T-cell (primary cell): ENCODE measurements at regions not wholly inside any gene's neighbourhood (a gene's known extent, or its start where the extent isn't known, plus 50 kb on each side); places are given as distances from the start of the nearest gene placed in this dataset.

ENCODE experiments used
- ATAC-seq, 4 experiments: fragments of 200-7000 bp in 3 of 4; fragments of 150-1000 bp in 1 of 4; cut with Tn5 transposase; replicated peaks in 1 of 4; 1 replicate in 3 of 4; 2 replicates in 1 of 4; pipeline ENCODE4 v1.10.0; 2021; ENCODE audit warnings: moderate library complexity in 3 of 4, mild to moderate bottlenecking in 2 of 4, moderate number of reproducible peaks in 1 of 4
- CTCF ChIA-PET, 2 donors: fragments of 300-600 bp; sonication (Branson Sonifier 250); formaldehyde crosslinking; loops; one replicate each; lab custom pipeline; 2022; ENCODE audit warnings: antibody characterized with exemption in 2 of 2; lab: Charles Lee
- POLR2A ChIA-PET, 2 donors: fragments of 300-600 bp; sonication (Branson Sonifier 250); formaldehyde crosslinking; loops; one replicate each; lab custom pipeline; 2022; ENCODE audit warnings: antibody characterized with exemption in 2 of 2; lab: Charles Lee
- DNase-seq, 35 experiments: peaks; one replicate each; pipeline versions ENCODE4 v3.0.0 to v3.0.0-alpha.2; 2013 to 2023
- H3K27ac ChIP-seq: one replicate; pipeline ENCODE4 v1.5.1; 2013; ENCODE audit warnings: low read length
- H3K27me3 ChIP-seq, 2 experiments: replicated peaks in 1 of 2; 1 replicate in 1 of 2; 2 replicates in 1 of 2; pipeline versions ENCODE4 v1.6.1 to v1.7.0; 2013; ENCODE audit warnings: low read length in 1 of 2, mixed read lengths in 1 of 2; ENCODE audit not compliant: control insufficient read depth in 2 of 2, insufficient read depth in 2 of 2; ENCODE audit errors: extremely low read depth in 1 of 2
- H3K36me3 ChIP-seq, 2 donors: 1 replicate in 1 of 2; 2 replicates in 1 of 2; pipeline versions ENCODE4 v1.6.1 to v1.7.0; 2013; ENCODE audit warnings: low read length in 1 of 2; ENCODE audit not compliant: control insufficient read depth in 2 of 2, insufficient read depth in 1 of 2; ENCODE audit errors: extremely low read depth in 1 of 2
- H3K4me1 ChIP-seq, 2 experiments: 1 replicate in 1 of 2; 2 replicates in 1 of 2; pipeline versions ENCODE4 v1.6.1 to v1.7.0; 2013; ENCODE audit warnings: low read length in 2 of 2, mixed read lengths in 1 of 2; ENCODE audit not compliant: insufficient read depth in 2 of 2, control insufficient read depth in 1 of 2; ENCODE audit errors: extremely low read depth in 1 of 2
- H3K4me3 ChIP-seq, 2 donors: 1 replicate in 1 of 2; 2 replicates in 1 of 2; pipeline versions ENCODE4 v1.5.1 to v1.7.0; 2013; ENCODE audit warnings: mild to moderate bottlenecking in 2 of 2, low read length in 1 of 2, moderate library complexity in 1 of 2; ENCODE audit not compliant: control insufficient read depth in 1 of 2; ENCODE audit errors: extremely low read depth in 1 of 2
- H3K9me3 ChIP-seq: 2 replicates; pipeline ENCODE4 v1.7.0; 2013
- H3K27ac Mint-ChIP-seq, 2 donors: one replicate each; pipeline ENCODE4 v1.8.0; 2020 to 2021; ENCODE audit warnings: mild to moderate bottlenecking in 2 of 2, mixed read lengths in 2 of 2
- H3K27me3 Mint-ChIP-seq, 2 donors: one replicate each; pipeline ENCODE4 v1.8.0; 2021 to 2022; ENCODE audit warnings: mixed read lengths in 2 of 2
- H3K36me3 Mint-ChIP-seq: one replicate; pipeline ENCODE4 v1.8.0; 2021; ENCODE audit warnings: mixed read lengths
- H3K4me1 Mint-ChIP-seq, 3 donors: one replicate each; pipeline ENCODE4 v1.8.0; 2020 to 2022; ENCODE audit warnings: mixed read lengths in 3 of 3, mild to moderate bottlenecking in 1 of 3
- H3K4me3 Mint-ChIP-seq, 3 donors: one replicate each; pipeline ENCODE4 v1.8.0; 2020 to 2022; ENCODE audit warnings: mild to moderate bottlenecking in 3 of 3, mixed read lengths in 3 of 3, moderate library complexity in 3 of 3
- H3K9me3 Mint-ChIP-seq, 3 donors: one replicate each; pipeline ENCODE4 v1.8.0; 2020 to 2022; ENCODE audit warnings: mixed read lengths in 3 of 3
- whole genome bisulfite sequencing: methylation state at CpG from one replicate; pipeline ENCODE4 v1.1.5; 2013; ENCODE audit warnings: missing lambda C conversion rate; ENCODE audit not compliant: insufficient coverage; 5-methylcytosine and 5-hydroxymethylcytosine counted together

- Mint-ChIP-seq H3K27ac (no peak overlapping the region), H3K4me1 (no peaks in the 10 kb centered on the region), H3K9me3 (no peaks in the 10 kb centered on the region), H3K4me3 (no peak overlapping the region), H3K27me3 (no peaks in the 10 kb centered on the region), H3K36me3 (peaks cover 7% of the 10 kb centered on the region)
- DNase-seq (no peak), ATAC-seq (no peak)
- Histone ChIP-seq H3K36me3 (no peaks in the 10 kb centered on the region), H3K27me3 (no peaks in the 10 kb centered on the region), H3K9me3 (no peaks in the 10 kb centered on the region), H3K27ac (no peak overlapping the region), H3K4me1 (no peaks in the 10 kb centered on the region), H3K4me3 (no peak overlapping the region)
- CTCF ChIA-PET, result no interaction called here
- POLR2A ChIA-PET, result no interaction called here
These were observed 487.4 kb downstream of the ZEB2 start for GRCh38 chr2:144032566-144032965.

- peaks cover 7% of the 10 kb centered on the region for H3K36me3 Mint-ChIP-seq
- ATAC-seq, result no peak
- WGBS, result 84% methylated on average over 2 of the region's 5 CpGs
- Histone ChIP-seq H3K9me3 (no peaks in the 10 kb centered on the region), H3K4me3 (no peak overlapping the region), H3K36me3 (no peaks in the 10 kb centered on the region), H3K4me1 (no peaks in the 10 kb centered on the region), H3K27me3 (no peaks in the 10 kb centered on the region), H3K27ac (no peak overlapping the region)
- H3K4me1 Mint-ChIP-seq, result no peaks in the 10 kb centered on the region
- ChIA-PET CTCF (interaction anchor here in 1 of 2 donors (0.8 kb wide), 1 partner anchor 195 kb away, joined by 3 read pairs; no protein-coding TSS in a partner anchor), POLR2A (interaction anchor here in 1 of 2 donors (0.5 kb wide), 1 partner anchor 21 kb away, joined by 3 read pairs; no protein-coding TSS in a partner anchor)
- H3K27me3 Mint-ChIP-seq, result no peaks in the 10 kb centered on the region
- no peak overlapping the region for H3K27ac Mint-ChIP-seq
- no peaks in the 10 kb centered on the region for H3K9me3 Mint-ChIP-seq
- no peak overlapping the region for H3K4me3 Mint-ChIP-seq
- no peak for DNase-seq
These were observed 489.1 kb downstream of the ZEB2 start for GRCh38 chr2:144030791-144031190.

- no CpG with 5 or more reads among the region's 4 CpGs for WGBS
- Histone ChIP-seq H3K4me1 (no peaks in the 10 kb centered on the region), H3K4me3 (no peak overlapping the region), H3K27me3 (no peaks in the 10 kb centered on the region), H3K36me3 (no peaks in the 10 kb centered on the region), H3K9me3 (no peaks in the 10 kb centered on the region), H3K27ac (no peak overlapping the region)
- CTCF ChIA-PET, result interaction anchor here in 1 of 2 donors (0.5 kb wide), 1 partner anchor 10 kb away, joined by 3 read pairs; no protein-coding TSS in a partner anchor
- DNase-seq, result no peak
- no peak overlapping the region for H3K27ac Mint-ChIP-seq
- H3K36me3 Mint-ChIP-seq, result peaks cover 3% of the 10 kb centered on the region
- peaks cover 0 to 3% (median 0%) of the 10 kb centered on the region in 3 donors for H3K9me3 Mint-ChIP-seq
- H3K4me1 Mint-ChIP-seq, result no peaks in the 10 kb centered on the region
- H3K4me3 Mint-ChIP-seq, result no peak overlapping the region
- no peaks in the 10 kb centered on the region for H3K27me3 Mint-ChIP-seq
- POLR2A ChIA-PET, result no interaction called here
- ATAC-seq, result no peak
These were observed 492.3 kb downstream of the ZEB2 start for GRCh38 chr2:144027593-144027992.

DNA sequence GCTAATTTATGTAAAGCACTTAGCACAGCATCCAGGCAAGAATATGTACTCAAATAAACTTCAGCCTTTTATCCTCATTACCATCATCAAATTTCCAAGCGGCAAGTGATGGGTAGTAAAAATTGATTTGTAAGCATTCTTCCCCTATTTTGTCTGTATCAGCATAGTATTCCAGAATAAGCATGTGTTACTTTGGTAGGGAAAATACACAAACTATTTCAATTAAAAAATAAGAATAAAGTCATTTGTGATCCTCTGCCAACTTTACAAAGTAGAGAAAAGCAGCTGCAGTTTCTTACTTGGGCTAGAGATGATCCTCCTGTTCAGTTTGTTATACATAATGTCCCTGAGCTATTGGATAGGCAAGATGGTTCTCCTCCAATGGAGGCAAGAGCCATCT lies 493.2 kb downstream of the ZEB2 start:
- no peak overlapping the region for H3K4me3 ChIP-seq
- Mint-ChIP-seq H3K9me3 (peaks cover 0 to 10% (median 0%) of the 10 kb centered on the region in 3 donors), H3K4me3 (no peak overlapping the region), H3K27me3 (no peaks in the 10 kb centered on the region), H3K4me1 (no peaks in the 10 kb centered on the region), H3K27ac (no peak overlapping the region), H3K36me3 (no peaks in the 10 kb centered on the region)
- H3K36me3 ChIP-seq, result no peaks in the 10 kb centered on the region
- H3K9me3 ChIP-seq, result no peaks in the 10 kb centered on the region
- no peak for ATAC-seq
- no peak for DNase-seq
- CTCF ChIA-PET, result no interaction called here
- POLR2A ChIA-PET, result interaction anchor here in 1 of 2 donors (0.6 kb wide), 1 partner anchor 698 kb away, joined by 3 read pairs; no protein-coding TSS in a partner anchor
- WGBS, result no CpG with 5 or more reads among the region's 1 CpG
- no peak overlapping the region for H3K27ac ChIP-seq
- H3K27me3 ChIP-seq, result no peaks in the 10 kb centered on the region
- H3K4me1 ChIP-seq, result no peaks in the 10 kb centered on the region

DNA sequence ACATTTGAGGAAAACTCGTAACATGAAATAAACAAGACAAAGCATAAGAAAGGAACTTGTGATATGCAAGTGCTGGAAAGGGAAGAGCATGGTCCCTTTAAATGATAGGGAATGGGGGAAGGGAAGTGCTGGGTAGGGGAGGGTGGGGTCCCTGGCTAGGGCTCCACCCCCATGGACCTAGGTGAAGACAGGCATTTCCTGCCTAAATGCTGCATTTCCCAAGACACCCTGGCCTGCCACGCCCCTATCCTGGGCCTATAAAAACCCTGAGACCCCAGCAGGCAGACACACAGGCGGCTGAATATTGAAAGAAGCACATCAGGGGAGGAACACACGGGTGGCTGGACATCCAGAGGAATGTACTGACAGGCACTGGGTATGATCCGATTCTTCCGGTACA lies 499.9 kb downstream of the ZEB2 start:
- Mint-ChIP-seq H3K27me3 (no peaks in the 10 kb centered on the region), H3K4me1 (no peaks in the 10 kb centered on the region), H3K36me3 (peaks cover 8% of the 10 kb centered on the region), H3K27ac (no peak overlapping the region), H3K4me3 (no peak overlapping the region), H3K9me3 (peaks cover 0 to 16% (median 0%) of the 10 kb centered on the region in 3 donors)
- no peak overlapping the region for H3K27ac ChIP-seq
- ChIA-PET CTCF (no interaction called here), POLR2A (no interaction called here)
- H3K36me3 ChIP-seq, result no peaks in the 10 kb centered on the region
- WGBS, result 92% methylated on average over 3 of the region's 6 CpGs
- H3K9me3 ChIP-seq, result no peaks in the 10 kb centered on the region
- DNase-seq, result no peak
- H3K27me3 ChIP-seq, result no peaks in the 10 kb centered on the region
- H3K4me3 ChIP-seq, result no peak overlapping the region
- H3K4me1 ChIP-seq, result no peaks in the 10 kb centered on the region
- ATAC-seq, result no peak

GRCh38 chr2:144015655-144016245 lies 504.2 kb downstream of the ZEB2 start:
- H3K9me3 ChIP-seq, result no peaks in the 10 kb centered on the region
- no peak for ATAC-seq
- POLR2A ChIA-PET, result no interaction called here

More at GRCh38 chr2:144015655-144016245, 504.2 kb downstream of the ZEB2 start:
- no peak for DNase-seq
- no peak overlapping the region for H3K4me3 Mint-ChIP-seq
- CTCF ChIA-PET, result no interaction called here
- WGBS, result 88% methylated on average over 2 of the region's 6 CpGs
- no peaks in the 10 kb centered on the region for H3K4me1 Mint-ChIP-seq
- no peaks in the 10 kb centered on the region for H3K36me3 ChIP-seq
- no peak overlapping the region for H3K27ac ChIP-seq
- H3K9me3 Mint-ChIP-seq, result no peaks in the 10 kb centered on the region
- no peaks in the 10 kb centered on the region for H3K27me3 ChIP-seq
- H3K27me3 Mint-ChIP-seq, result no peaks in the 10 kb centered on the region
- peaks cover 8% of the 10 kb centered on the region for H3K36me3 Mint-ChIP-seq
- no peak overlapping the region for H3K27ac Mint-ChIP-seq
- no peaks in the 10 kb centered on the region for H3K4me1 ChIP-seq
- no peak overlapping the region for H3K4me3 ChIP-seq
